NCI-H82 (cell line): ENCODE measurements at regions not wholly inside any gene's neighbourhood (a gene's known extent, or its start where the extent isn't known, plus 50 kb on each side); places are given as distances from the start of the nearest gene placed in this dataset.

ENCODE experiments used
- DNase-seq: peaks from one replicate; lab custom pipeline; 2025; lab: John Stamatoyannopoulos, UW

DNA sequence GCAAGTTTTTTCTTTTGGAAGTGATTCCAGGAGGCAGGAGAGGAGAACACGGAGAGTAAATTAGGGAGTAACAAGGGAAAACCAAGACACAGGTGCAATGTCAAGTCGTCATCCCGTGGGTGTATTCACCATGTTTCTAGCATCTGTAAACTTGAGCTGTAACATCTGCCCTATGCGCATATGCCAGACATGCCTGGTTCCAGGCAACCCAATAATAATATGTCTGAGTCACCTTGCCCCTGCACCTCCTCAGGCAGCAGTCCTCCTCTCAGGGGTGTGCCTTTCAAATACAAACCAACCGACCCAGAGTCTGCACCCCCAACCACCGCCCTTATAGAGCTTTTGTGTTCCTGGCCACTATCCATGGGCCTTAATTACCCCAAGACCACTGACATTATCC, 107.0 kb upstream of the PDE1C start:
- no peak for DNase-seq

DNA sequence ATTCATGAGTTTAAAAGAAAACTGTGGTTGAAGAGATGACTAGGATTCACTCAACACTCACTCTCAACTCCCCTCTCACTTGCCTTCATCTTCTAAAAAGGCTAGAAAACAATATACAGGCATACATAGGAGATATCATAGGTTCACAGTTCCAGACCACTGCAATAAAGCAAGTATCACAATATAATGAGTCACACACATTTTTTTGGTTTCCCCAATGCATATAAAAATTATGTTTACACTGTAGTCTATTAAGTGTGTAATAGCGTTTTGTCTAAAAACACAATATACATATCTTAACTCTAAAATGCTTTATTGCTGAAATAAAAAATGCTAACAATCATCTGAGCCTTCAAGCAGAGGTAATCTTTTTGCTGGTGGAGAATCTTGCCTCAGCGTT, 104.9 kb upstream of the PDE1C start:
- no peak for DNase-seq

DNA sequence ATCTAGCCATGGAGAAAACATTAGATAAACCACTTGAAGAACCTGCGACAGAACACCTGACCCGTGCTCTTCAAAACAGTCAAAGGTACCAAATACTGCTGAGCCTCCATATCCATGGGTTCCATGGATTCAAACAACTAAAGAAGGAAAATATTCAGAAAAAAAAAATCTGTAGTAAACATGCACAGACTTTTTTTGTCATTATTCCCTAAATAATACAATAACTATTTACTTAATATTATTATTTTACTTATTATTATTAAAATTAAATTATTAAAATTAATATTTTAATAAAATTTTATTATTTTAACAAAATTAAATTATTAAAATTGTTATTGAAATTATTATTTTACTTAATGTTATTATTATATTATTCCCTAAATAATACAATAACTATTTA, 101.0 kb upstream of the PDE1C start:
- no peak for DNase-seq

DNA sequence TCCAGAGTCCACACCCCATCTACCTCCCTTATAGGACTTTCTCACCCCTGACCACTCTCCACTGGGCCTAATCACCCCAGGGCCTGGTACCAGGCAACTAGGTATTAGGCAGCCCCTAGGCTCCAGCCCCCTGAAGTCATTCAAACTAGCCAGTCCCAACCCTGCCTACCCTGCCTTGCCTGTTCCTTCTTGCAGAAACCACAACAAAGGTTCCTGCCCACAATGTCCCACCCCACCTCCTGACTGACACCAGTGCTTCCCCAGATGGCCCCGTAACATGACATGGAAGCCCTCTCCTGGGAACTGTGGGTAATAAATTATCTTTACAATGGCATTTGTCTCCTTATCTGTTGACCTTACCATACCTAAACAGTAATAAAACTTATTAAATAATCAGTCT, 100.6 kb upstream of the PDE1C start:
- peak; percentile 5 for DNase-seq

DNA sequence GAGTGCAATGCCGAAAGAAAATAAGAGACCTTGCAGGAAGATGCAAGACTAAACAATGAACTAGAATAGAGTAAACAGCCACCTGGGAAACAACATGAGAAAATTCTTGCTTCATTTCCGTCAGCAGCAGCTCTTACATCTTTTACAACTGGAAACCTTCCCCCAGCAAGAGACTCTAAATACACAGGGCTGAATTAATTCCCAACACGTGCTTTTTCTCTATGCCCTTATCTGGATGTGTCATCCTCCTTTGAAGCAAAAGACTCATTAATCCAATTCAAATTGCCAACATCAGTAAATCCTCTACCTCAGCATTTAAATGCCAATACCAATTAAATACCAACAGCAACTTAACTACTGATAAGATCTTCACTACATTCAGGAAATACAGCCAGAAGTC, 99.0 kb upstream of the PDE1C start:
- peak; percentile 62 for DNase-seq

DNA sequence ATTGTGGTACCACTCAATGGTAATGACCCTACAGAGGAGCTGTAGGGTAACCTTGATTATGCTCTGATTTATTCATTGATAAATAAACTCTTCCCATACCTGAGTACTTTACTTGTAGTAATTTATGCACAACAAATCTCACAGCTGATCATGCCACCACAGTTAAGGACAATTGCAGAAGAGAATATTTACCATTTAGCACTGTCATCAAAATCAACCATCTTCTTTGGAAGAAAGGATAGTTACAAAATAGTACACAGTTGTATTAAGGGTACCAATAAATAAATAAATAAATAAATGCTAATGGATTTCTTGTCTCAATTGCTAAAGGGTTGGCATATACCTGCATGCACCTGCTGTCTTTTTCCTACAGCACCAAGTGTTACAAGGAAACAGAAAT, 97.6 kb upstream of the PDE1C start:
- no peak for DNase-seq

DNA sequence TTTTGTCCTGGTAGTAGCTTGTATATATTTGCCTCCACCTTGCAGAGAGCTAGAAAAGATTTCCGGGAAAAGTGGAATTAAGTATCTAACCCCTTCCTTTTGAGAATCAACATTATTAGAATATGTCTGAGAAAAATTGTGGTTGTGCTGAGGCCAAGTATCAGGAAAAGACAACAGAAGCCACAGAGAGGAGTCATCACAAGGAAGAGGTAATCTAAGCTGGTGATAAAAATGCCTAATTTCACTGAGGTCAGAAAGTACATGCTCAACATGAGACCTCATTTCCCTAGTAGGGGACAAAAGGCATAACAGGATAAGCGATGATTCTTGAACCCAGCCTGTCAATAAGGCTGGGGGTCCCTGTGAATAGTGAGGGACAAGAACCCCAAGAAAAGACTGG, 97.0 kb upstream of the PDE1C start:
- DNase-seq, result no peak

DNA sequence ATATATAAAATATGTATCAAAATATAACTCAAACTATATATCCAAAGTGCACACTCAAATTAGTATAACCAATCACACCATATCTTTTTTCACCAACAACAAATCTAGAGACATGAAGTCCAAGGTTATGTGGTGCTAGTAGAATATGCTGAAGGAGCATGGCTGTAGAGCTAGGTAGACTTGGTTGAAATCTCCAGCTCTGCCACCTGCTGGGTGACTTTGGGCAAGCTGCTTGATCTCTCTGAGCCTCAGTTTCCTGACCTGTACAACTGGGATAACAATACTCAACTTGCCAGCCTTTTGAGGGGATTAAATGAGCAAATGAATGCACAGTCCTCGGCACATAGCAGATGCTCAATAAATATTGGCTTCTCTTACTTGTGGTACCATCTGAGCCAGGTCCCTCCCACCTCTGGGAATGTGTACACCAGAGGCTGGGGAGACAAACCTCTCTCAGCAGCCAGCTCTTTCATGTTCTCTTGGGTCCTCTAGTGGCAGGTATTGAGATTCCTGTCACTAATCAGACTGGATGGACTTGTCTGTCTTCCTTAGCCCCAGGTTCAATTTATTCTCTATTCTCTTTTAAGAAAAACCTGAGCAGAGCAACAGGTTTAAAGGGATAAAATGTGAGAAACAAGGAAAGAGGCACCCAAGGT, 94.3 kb upstream of the PDE1C start:
- peak; percentile 79 for DNase-seq

DNA sequence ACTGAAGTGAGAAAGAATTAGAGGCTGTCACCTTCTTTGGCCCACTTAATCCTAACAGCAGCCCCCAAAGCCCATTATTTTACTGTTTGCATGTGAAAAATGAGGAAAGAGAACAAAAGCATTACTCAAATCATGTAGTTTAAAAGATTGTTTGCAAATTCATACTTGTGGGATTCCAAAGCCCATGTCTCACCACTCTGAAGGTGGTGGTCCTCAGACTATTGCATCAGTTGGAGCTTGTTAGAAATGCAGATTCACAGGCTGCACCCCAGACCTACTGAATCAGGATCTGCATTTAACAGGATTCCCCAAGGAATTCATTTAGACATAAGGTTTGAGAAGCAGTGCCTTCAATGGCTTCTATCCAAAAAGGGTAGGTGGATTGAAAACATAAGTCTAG, 93.7 kb upstream of the PDE1C start:
- DNase-seq, result no peak

DNA sequence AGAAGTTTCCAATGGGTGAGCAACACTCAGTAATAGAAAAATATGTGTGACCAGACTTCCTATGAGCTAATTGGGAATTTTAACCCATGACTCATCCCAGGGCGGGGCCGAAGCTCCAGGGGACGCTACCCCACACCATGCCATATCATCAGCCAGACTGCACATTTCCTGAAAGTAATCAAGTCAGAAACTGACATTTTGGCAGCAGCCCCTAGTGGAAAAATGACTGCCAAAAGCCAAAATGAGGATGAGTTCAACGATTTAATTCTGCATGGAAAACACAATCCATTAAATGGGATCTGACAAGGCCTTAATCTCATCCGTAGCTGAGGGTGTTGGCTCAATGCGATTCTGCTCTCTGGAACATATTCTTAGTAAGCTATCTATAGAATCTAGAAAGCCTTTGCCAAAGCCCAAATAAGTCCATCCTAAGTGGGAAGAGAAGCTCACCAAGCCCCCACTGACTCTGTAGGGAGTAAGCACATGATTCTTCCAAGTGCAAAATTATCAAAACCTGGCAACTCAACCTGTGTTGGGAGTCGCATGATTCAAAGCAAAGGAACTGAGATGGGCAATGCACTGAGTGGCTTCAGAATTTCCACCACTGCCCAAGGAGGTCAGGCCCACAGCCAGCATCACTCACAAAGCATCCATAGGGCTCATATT, 93.1 kb upstream of the PDE1C start:
- peak; percentile 59 for DNase-seq

DNA sequence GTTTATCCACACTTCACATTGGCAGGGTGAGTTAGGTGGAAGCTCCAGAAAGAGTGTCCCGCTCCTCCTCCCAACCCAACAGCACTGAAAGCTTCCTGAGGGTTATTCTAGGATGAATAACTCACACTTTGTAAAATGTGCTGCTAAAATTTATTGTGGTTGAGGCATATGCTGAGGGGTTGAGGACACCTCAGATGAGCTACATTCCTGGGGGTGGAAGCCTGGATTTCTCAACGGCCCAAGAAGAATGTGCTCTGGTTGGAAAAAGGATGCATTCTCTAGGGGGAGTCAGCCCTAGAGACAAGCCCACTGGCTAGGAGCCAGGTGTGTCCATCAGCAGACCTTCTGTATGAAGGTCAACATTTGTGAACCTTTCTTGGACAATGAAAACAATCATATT, 91.5 kb upstream of the PDE1C start:
- DNase-seq, result no peak

DNA sequence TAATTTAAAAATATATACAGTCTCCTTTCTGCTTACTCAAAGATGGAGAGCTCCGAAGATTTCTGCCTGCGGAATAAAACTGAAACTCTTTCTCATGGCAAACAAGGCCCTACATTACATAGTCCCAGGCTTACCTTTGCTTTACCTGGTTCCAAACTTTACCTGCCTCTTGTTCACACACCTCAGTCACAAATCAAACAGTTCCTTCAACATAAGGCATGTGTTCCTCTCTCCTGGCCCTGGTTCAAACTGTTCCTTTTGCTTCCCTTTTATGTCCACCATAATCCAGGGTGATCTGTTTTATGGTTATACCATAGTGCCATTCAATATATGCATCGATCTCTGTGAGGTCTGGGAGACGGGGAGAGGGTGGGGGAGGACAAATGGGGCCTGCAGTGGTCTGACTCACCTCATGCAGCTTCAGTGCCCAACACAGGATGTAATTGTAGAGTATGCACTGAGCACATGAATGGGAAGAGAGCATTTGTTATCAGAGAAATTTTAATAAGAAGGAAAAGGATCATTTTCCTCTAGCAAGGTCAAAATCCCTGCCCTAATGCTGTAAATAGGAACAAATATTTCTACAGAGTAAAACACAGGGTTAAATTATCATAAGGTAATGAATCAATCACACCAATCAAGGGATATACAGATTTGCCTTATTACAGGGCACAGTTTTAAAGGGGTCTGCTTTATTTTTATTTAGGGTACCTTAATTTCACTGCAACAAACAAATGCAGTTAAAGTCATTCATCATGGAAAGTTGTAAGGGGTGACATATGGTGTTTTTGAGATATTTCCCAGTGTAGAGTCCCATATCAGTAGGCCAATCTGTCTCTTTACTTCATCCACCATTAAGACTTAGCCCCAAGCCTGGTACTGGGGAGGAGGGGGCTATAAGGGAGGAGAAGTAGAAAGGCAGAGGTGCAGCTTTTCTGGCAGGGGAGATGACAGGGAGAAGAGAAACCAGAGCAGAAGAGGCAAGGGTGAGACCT, 88.8 kb upstream of the PDE1C start:
- peak; percentile 14 for DNase-seq

DNA sequence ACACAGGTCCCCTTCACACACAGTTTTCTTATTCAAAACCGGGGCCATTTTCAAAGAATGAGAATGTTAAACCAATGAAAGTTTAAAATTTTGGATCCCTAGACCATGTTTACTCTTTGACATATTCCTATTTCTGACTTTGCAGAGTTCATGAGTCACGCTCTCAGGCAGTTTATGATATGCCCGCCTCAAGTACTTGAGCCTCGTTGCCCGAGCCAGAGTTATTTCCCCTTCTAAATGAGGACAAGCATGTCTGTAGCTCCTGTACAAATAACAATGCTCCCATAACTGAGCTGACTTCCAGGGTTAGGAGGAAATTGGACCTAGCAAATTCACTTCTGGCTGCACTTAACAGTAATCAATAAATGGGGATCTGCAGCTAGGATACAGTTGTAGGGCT, 87.9 kb upstream of the PDE1C start:
- DNase-seq, result no peak

DNA sequence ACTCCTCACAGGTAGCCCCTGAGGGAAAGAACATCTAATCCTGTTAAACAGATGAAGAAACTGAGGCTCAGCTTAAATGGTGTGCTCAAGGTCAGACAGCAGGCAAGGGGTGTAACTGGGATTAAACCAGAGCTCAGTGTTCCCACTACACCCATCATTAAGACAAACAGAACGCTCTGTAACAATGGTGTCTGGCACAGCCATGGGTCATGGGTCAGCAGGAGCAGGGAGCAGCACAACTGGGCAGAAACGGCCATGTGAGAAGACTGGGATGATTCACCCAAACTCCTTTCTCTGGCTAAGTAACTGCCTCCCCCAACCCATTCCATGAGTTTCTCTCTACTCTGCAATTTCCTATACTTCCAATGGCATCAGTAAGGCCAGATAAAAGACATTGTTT, 85.5 kb upstream of the PDE1C start:
- peak; percentile 13 for DNase-seq

DNA sequence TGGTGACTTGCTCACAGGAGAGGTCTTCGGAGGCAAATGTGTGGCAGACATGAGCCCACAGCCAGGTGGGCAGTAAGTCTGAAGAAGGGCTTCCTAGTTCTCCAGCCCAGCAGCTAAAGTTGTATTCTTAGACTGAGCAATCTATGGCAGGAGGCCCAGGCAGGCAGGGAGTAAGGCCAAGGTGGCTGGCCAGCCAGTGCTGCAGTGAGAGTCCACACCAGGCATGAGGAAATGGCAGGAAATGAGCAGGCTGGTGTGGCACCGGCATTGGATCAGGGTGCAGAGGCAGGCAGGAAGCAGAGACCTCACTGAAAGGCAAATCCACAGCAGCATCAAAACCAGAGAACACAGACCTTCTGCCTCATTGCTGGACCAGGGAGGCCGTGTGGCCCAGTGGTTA, 84.6 kb upstream of the PDE1C start:
- no peak for DNase-seq

DNA sequence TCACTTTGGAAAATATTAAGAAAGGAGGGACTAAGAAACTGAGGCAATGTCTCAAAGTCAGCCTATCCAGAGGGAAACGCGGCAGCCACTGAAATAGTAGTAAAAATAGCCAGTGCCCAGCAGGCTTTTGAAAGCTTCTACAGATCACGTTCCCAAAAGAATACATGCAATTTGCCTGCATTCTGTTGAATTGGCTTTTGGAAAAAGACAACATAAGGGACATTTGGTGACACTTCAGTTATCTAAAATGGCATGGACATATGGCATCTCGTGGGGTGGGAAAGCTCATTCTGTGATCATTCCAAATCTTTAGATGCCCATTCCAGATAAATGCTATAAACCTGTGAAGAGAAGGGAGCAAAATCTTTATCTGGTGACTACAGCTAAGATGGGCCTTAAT, 82.8 kb upstream of the PDE1C start:
- no peak for DNase-seq

DNA sequence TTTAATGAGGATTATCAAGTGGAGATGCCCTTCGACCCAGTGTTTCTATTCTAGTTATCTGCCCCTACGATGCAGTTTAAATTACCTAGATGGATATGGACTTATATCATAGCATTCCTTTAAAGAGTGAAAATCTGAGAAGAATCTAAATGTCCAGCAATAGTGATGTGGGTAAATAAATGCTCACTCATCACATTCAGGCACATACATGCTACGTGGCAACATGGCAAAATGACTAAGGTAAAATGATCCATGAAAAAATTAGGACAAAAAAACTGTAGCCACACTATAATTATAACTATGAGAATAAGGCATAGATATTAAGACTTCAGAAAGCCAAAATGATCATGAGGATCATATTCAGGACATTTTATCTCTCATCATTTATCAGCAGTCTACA, 82.4 kb upstream of the PDE1C start:
- DNase-seq, result no peak

DNA sequence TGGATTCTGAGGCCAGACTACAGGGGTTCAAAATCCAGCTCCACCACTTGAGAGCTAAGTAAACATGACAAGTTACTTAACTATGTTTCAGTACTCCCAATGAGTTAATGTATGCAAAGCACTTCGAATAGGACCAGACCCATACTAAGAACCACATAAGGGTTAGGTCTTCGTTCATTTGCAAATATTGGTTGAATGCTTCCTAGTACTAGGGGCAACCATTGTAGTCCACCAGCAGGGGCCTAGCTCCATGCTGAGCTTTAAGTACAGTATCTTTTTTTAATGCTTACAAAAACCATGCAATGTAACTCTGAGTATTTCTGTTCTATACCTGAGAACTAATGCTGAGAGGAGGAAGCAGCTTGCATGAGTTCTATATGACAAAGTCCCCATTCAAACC, 80.4 kb upstream of the PDE1C start:
- DNase-seq, result no peak

DNA sequence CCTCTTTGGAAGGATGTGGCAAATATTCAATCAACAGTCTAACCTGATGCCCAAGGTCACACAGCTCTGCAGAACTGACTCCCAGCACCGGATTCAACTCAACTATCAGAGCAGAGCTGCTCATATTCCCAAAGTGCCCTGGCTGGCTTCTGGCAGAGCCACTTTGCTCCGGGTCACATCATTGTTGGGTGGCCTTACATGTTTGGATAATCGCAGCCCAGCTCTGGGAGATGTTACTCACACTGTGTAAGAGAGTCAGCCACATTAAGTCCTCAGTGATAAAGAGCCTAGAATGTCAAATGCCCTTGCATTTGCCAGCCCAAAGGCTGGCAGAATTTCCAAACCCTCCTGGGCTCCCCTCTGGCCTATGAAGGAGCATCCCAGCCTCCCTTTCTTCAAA, 79.8 kb upstream of the PDE1C start:
- no peak for DNase-seq

DNA sequence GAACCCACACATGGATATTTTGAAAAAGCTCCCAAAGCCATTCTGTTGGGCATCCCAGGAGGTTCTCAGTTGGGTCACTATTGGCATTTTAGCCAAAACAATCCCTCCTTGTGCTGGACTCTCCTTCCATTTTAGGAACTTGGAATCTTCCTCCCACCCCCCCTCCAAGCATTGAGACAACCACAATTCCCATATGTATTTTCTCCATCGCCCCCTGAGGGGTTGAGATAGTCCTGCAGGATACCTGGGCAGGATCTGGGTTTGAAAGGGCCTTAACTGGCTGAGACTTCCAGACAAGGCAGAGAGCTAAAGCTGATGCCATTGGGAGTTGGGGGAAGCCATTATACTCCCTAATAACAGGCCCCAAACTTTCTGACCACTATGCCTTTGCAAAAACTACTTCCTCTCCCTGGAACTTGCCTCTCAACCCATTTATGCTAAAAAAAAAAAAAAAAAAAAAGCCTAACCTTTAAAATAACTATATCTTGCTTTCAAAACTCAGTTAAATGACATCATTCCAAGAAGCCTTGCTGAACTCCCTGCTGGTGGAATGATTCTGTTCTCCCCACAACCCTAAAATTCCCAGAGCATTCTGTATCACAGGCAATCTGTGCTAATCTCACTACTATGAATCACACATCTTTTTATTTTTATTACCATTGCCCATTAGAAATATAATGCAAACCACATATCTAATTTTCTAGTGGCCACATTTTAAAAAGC, 77.5 kb upstream of the PDE1C start:
- peak; percentile 24 for DNase-seq

DNA sequence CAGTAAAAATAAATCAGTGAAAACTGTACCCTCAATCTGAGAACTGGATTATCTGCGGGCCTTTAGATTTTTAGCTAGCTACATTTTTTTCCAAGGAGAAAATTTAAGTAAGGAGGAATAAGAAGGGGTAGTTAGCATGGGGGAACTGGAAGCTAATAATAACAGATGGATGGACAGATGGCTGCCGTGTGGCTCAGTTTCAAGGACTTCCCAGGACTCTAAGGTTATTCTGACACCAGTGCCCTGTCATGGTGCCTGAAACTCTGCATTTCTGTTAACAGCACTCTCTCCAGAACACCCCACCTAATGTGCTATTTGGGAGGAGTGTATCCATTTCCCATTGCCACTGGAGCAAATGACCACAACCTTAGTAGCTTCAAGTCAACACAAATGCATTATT, 75.7 kb upstream of the PDE1C start:
- peak; percentile 57 for DNase-seq

DNA sequence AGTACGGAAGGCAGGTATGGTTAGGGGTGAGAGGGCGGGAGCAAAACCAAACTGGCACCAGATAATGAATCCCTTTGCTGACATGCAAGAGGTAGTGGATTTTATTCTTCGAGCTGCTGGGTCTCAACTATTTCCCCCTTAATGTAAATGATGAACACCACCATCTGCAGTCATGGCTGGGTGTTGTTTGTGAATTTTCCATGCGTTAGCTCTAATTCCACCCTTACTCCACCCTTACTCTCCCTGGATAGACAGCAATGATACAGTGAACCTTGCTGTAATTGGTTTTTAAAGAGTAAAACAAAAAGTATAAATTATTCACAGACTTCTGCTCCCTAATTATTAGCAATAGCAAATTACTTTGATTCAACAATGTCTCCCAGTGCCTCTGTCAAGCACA, 74.5 kb upstream of the PDE1C start:
- DNase-seq, result no peak
